ENCODE measurements at regions not wholly inside any gene's neighbourhood (a gene's known extent, or its start where the extent isn't known, plus 50 kb on each side); places are given as distances from the start of the nearest gene placed in this dataset.

GRCh38 chr17:54745239-54745638 lies 155.4 kb upstream of the TOM1L1 start:
- TF ChIP-seq TCF12 (IDR thresholded peaks at IDR 0.05; ENCODE audit: low read depth) (no peak), CEBPB (IDR thresholded peaks at IDR 0.05) (no peak), REST (IDR thresholded peaks at IDR 0.05; ENCODE audit: low read depth) (no peak), NFIC (IDR thresholded peaks at IDR 0.05) (no peak), ZBTB7A (IDR thresholded peaks at IDR 0.05; ENCODE audit: low read depth) (no peak), MAX (IDR thresholded peaks at IDR 0.05) (no peak), TEAD4 (IDR thresholded peaks at IDR 0.05) (no peak)

GRCh38 chr17:54745862-54746261 lies 154.8 kb upstream of the TOM1L1 start:
- TF ChIP-seq YY1 (IDR thresholded peaks at IDR 0.05; ENCODE audit: low read depth) = no peak
- no peak for TF ChIP-seq ZBTB7A (IDR thresholded peaks at IDR 0.05; ENCODE audit: low read depth)
- TF ChIP-seq EP300 (IDR thresholded peaks at IDR 0.05; ENCODE audit: borderline replicate concordance) = no peak
- no peak for TF ChIP-seq NFIC (IDR thresholded peaks at IDR 0.05)

GRCh38 chr17:54749157-54749556 lies 151.5 kb upstream of the TOM1L1 start:
- TF ChIP-seq REST (IDR thresholded peaks at IDR 0.05; ENCODE audit: low read depth) (no peak), CEBPB (IDR thresholded peaks at IDR 0.05) (no peak), EGR1 (IDR thresholded peaks at IDR 0.05) (no peak), EP300 (IDR thresholded peaks at IDR 0.05; ENCODE audit: borderline replicate concordance) (no peak)

- TF ChIP-seq EP300 (IDR thresholded peaks at IDR 0.05; ENCODE audit: borderline replicate concordance) (no peak), YY1 (IDR thresholded peaks at IDR 0.05; ENCODE audit: low read depth) (no peak), USF1 (IDR thresholded peaks at IDR 0.05) (no peak), REST (IDR thresholded peaks at IDR 0.05; ENCODE audit: low read depth) (no peak), ZBTB7A (IDR thresholded peaks at IDR 0.05; ENCODE audit: low read depth) (no peak), TEAD4 (IDR thresholded peaks at IDR 0.05) (no peak), TAF1 (IDR thresholded peaks at IDR 0.05; ENCODE audit: low read depth) (no peak), NFIC (IDR thresholded peaks at IDR 0.05) (no peak), FOXM1 (IDR thresholded peaks at IDR 0.05; ENCODE audit: borderline replicate concordance, low read depth) (no peak), TCF12 (IDR thresholded peaks at IDR 0.05; ENCODE audit: low read depth) (no peak), CEBPB (IDR thresholded peaks at IDR 0.05) (no peak)
Observed at GRCh38 chr17:54754560-54754959, 146.1 kb upstream of the TOM1L1 start.

- TF ChIP-seq YY1 (IDR thresholded peaks at IDR 0.05; ENCODE audit: low read depth) (no peak), TCF12 (IDR thresholded peaks at IDR 0.05; ENCODE audit: low read depth) (no peak), MAX (IDR thresholded peaks at IDR 0.05) (no peak), CREB1 (IDR thresholded peaks at IDR 0.05; ENCODE audit: low read depth) (no peak), TEAD4 (IDR thresholded peaks at IDR 0.05) (no peak)
Observed at GRCh38 chr17:54760836-54761235, 139.8 kb upstream of the TOM1L1 start.

GRCh38 chr17:54770836-54771235 lies 129.8 kb upstream of the TOM1L1 start:
- no peak for TF ChIP-seq CEBPB (IDR thresholded peaks at IDR 0.05)
- TF ChIP-seq TCF12 (IDR thresholded peaks at IDR 0.05; ENCODE audit: low read depth) = no peak
- no peak for TF ChIP-seq YY1 (IDR thresholded peaks at IDR 0.05; ENCODE audit: low read depth)
- TF ChIP-seq EP300 (IDR thresholded peaks at IDR 0.05; ENCODE audit: borderline replicate concordance) = no peak
- TF ChIP-seq RAD21 (IDR thresholded peaks at IDR 0.05; ENCODE audit: low read depth) = no peak
- no peak for TF ChIP-seq ZBTB7A (IDR thresholded peaks at IDR 0.05; ENCODE audit: low read depth)
- TF ChIP-seq USF1 (IDR thresholded peaks at IDR 0.05) = no peak
- no peak for TF ChIP-seq REST (IDR thresholded peaks at IDR 0.05; ENCODE audit: low read depth)
- no peak for TF ChIP-seq NFIC (IDR thresholded peaks at IDR 0.05)
- TF ChIP-seq MAX (IDR thresholded peaks at IDR 0.05) = no peak
- TF ChIP-seq TEAD4 (IDR thresholded peaks at IDR 0.05) = no peak
- no peak for TF ChIP-seq EGR1 (IDR thresholded peaks at IDR 0.05)
- TF ChIP-seq TAF1 (IDR thresholded peaks at IDR 0.05; ENCODE audit: low read depth) = no peak
- no peak for TF ChIP-seq CREB1 (IDR thresholded peaks at IDR 0.05; ENCODE audit: low read depth)
- TF ChIP-seq FOXM1 (IDR thresholded peaks at IDR 0.05; ENCODE audit: borderline replicate concordance, low read depth) = no peak

Data from Ishikawa (cell line).